GM21737 (cell line): ENCODE measurements at regions not wholly inside any gene's neighbourhood (a gene's known extent, or its start where the extent isn't known, plus 50 kb on each side); places are given as distances from the start of the nearest gene placed in this dataset.
"Not testable (repeated sequence)": the region's sequence is repeated elsewhere in the genome, so short reads cannot be mapped to it uniquely, and the experiment has no call there.

ENCODE experiments used
- ATAC-seq: cut with Tn5 transposase; IDR thresholded peaks from one replicate; pipeline ENCODE4 v1.9.1; 2021; ENCODE audit warnings: mild to moderate bottlenecking, moderate library complexity; ENCODE audit not compliant: unreplicated experiment

DNA sequence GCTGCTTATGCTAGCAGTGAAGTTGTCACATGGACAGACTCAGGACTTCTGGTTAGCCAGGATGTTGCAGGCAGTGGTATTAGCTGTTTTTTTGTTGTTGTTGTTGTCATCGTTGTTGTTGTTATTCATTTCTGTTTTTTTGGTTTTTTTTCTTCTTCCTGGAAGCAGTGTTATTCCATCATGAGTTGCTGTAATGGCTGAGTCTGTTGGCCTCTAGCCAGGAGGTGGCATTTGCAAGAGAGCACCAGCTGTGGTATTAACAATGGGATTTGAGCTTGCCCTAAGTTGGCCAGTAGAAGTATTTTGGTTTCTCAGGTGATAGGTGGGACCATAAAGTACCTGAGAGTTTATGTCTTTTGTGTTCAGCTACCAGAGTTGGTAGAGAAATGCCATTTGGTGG, 561.1 kb downstream of the KCTD16 start:
- no peak for ATAC-seq

DNA sequence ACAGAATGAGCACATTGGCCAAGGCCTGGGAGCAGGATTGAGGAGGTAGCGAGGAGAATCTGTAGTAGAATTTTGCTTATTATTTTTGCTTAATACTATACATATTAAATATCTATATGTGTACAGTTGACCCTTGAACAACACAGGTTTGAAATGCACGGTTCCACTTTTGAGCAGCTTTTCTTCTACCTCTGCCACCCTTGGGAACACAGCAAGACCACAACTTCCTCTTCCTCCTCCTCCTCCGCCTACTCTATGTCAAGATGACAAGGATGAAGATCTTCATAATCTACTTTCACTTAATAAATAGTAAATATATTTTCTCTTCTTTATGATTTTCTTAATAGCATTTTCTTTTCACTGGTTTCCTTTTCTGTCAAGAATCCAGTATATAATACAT, 541.4 kb downstream of the KCTD16 start:
- ATAC-seq: peak; percentile 76

DNA sequence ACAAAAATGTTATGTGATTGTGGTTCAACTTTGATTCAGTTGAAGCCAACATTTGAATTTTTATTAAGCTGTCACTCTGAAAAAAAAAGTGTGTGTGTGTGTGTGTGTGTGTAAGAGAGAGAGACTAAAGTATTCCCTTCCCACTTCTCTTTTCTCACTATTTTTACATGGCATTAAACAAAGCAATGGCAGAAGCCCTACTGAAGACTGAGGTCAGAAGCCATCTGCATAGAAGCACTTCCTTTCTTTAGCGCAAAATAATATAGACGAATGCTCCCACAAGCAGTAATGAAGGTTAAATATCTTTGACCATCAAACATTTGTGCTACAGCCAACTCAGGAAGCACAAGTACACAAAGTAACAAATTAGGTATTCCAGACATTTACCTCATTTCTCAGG, 540.5 kb downstream of the KCTD16 start:
- ATAC-seq: no peak

DNA sequence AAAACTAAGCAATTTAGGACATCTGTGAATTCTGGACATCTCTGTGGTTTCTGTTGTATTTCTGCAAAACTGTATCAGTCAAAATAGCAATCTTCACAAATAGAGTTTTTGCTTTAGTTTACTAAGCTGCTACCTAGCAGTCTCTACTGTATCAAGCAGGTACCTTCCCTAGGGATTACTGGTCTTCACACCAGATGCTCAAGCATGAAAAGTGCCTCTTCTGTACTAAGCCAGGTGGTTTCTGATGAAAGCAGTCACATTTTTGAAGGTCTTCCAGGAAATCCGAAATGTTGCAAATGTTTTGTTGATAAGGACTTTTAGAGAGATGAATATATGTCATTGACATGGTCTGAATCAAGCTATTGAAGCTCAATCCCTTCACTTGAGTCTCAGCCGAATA, 540.0 kb downstream of the KCTD16 start:
- no peak for ATAC-seq

DNA sequence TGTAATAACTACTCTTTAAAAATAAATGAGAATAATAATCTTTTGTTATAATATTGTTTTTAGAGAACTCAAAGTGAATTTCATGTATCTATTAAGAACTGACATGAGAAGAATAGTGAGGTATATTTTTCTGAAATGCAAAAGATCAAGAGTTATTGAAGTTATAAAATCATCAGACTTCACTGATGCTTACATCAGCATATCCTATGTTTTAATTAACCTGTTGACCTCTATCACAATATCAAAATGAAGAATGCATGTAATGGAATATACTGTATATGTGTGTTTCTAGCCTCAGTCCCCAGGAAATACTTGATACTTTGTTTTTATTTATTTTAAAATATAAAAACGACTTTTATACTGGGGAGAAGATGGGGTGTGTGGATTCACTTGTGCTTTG, 533.1 kb downstream of the KCTD16 start:
- no peak for ATAC-seq

DNA sequence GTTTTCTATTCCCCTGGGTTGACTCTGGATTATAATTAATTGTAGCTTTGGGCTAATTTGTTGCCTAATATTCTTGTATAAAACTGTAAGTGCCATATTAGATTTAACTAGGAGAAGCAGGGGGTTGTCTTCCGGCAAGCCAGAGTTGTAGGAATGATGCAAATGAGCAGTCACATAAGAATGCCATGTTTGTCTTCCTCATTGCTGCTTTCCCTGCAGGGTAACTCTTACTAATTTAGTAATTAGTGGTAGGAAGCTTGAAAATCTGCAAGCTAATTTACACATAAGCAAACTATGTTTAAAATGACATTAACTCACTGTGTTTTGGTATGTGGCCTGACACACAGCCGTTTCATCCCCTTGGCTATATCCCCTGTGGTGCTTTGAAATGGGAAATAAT, 527.8 kb downstream of the KCTD16 start:
- ATAC-seq: no peak

DNA sequence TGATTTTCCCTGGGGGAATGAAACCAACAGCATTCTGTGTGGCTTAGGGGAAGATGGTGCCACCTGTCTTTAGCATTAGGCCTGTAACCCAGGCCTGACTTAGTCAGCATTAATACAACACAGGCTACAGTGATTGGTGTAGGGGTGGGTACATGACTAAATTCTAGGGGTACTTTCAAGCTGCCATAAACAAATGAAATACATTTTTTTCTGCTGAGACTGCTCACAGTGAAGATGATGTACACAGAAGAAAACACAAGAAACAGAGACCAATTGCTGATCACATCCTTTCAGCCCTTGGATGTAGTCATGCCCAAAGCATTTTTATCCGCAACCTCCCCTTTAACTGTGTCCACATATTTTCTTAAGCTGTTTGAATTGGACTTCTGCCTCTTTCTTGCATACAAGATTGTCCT, 527.2 kb downstream of the KCTD16 start:
- no peak for ATAC-seq

DNA sequence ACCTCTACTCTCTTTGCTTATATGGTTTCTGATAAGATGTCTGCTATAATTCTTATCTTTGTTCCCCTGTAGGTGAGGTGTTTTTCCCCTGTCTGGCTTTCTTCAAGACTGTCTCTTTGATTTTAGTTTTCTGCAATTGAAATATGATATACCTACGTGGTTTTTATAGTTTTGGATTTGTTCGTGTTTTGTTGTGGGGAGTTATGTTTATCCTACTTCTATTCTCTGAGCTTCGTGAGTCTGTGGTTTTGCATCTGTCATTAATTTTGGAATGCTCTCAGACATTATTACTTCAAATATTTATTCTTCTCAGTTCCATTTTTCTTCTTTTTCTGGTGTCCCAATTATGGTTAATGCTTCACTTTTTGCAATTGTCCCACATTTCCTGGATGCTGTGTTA, 521.3 kb downstream of the KCTD16 start:
- ATAC-seq: no peak

DNA sequence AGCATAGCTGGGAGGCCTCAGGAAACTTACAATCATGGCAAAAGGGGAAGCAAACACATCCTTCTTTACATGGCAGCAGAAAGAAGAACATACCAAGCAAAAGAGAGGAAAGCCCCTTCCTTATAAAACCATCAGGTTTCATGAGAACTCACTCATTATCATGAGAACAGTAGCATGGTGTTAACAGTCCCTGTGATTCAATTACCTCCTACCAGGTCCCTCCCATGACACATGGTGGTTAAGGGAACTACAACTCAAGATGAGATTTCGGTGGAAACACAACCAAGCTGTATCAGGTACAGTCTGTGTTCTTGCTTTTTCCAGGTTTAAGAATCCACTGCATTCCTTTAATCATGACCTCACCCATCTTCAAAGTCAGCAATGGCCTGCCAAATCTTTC, 514.2 kb downstream of the KCTD16 start:
- ATAC-seq: no peak

DNA sequence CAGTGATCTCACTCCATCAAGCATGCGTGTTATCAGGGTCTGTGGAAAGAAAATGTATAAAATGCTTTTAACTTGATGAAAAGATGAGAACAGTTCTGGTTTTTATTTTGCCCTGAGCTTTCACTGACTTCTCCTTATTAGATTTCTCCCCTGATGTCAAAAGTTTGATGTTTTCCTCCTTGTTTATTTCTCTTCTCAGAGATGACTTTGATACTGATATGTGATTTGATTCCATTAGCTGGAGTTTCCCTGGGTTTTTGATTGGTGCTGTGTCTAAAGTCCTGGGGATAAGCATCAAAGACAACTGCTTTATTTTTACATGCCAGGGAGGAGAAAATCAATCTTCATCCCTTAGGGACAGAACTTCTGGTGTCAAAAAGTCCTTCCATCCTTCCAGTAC, 510.0 kb downstream of the KCTD16 start:
- ATAC-seq: no peak

DNA sequence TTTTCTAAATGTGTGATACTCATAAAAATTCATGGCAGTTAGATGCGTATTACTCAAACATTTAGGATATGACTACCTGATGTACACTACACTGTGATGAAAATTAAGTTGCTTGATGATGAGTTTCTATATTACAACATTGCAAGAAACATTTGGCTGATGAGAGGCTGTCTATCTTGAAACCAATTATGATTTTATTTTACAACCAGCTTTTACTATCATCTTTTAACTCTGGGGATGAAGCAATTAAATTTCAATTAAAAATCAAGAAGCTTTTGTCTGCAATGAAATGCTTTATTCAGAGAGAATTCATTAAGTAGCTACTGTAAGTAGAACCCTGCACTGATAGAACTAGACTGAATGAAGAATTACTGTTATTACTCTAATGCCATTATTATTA, 500.4 kb downstream of the KCTD16 start:
- ATAC-seq: no peak

DNA sequence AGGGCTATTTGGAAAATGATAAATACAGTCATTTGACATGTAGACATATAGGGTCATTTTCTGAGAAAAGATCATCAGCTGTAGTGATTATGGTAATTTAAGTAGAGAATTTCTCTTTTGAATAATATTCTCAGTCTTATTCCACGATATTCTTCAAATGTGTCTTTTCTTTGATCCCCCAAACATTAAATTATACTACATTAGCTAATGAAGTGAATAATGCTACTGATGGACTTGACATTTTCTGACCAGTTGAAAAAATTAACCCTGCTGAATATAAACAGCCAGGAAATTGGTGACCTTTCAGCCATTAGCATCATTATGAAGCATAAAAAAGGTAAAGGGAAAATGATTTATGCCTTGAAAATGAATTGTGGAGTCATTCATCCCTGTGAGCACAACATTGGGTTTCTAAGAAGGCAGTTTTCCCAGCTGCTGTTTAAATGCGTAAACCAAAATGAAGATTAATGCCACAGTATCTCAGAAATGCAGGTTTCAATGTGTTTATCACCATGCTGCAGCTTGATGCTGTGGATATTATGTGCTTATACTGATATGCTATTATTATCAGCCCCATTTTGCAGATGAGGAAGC, 489.1 kb downstream of the KCTD16 start:
- ATAC-seq: no peak

DNA sequence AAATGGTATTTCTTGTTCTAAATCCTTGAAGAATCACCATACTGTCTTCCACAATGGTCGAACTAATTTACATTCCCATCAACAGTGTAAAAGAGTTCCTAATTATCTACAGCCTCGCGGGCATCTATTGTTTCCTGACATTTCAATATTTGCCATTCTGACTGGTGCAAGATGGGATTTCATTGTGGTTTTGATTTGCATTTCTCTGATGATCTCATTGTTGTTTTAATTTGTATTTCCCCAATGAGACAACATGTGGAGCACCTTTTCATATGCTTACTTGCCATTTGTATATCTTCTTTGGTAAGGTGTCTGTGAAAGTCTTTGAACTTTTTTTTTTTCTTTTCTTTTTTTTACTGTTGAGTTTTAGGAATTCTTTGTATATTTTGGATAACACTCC, 473.6 kb downstream of the KCTD16 start:
- ATAC-seq: no peak

DNA sequence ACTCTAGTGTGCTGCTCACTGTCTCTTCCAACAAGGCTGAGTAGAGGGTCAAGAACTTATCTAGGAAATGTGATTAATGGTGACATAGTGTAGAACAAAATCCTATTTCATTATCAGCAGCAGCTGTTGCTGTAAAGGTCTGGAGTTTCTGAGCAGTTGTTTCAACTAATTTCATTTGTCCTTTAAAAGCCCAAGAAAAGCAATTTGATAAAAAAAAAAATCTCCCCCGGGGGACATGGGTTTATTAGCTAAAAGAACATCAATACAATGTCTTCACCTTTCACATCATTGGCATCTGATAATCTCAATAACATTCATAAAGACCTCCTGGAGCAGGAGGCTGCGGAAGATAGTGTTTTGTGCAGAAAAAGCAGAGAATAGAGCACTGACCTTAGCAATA, 468.1 kb downstream of the KCTD16 start:
- ATAC-seq: no peak

DNA sequence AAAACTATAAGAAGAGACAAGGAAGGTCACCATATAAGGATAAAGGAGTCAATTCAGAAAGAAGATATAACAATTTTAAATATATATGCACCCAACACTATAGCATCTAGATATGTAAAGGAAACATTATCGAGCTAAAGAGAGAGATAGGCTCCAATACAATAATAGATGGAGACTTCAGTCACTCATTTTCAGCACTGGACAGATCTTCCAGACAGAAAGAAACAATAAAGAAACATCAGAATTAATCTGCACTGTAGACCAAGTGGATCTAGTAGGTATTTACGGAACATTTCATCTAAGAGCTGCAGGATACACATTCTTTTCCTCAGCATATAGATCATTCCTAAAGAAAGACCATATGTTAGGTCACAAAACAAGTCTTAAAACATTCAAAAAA, 463.5 kb downstream of the KCTD16 start:
- ATAC-seq: no peak

DNA sequence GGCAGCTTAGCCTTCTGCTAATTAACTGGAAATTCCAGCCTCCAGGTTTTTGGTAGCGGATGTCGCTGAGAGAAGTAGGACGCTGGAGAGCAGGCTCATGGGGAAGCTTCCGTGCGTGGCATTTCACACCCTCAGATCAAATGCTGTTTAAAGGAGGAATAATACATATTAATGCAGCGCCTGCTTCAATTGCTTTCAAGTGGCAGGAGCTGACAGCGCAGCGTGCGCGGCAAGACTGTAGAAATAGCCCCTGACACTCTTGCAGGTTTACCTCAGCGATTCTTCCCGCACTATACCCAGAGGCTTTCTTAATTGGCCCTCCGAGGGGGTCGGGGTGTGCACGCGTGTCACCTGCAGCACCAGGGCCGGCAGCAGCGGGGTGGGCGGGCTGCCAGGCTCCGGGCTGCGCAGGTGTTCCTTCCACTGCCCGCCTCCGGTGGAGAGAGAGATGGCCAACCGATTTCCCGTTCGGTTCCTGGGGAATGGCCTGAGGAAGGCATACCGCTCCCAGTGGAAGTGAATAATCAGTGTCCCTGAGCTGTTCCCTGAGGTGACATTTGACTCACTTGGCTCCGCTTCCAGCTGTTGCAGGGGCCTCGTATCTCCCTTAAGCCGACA, 427.9 kb downstream of the KCTD16 start:
- ATAC-seq: no peak

DNA sequence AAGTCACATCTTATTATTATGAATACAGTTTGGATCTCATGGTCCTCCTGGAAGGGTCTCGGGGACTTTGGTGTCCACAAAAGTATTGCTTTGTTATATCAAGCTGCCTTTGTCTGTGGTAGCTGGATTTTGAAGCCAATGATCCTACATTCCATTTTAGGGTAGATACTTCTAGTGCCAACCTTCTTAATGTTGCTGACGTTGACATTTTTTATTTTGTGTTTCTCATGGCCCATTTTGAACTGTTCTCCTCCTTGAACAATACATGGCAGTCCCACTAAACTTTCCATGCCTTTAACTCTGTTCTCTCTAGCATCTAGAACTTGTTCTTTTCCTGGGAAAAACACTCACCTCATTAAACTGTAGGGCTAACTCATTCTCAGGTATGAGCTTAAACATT, 425.8 kb downstream of the KCTD16 start:
- ATAC-seq: no peak

DNA sequence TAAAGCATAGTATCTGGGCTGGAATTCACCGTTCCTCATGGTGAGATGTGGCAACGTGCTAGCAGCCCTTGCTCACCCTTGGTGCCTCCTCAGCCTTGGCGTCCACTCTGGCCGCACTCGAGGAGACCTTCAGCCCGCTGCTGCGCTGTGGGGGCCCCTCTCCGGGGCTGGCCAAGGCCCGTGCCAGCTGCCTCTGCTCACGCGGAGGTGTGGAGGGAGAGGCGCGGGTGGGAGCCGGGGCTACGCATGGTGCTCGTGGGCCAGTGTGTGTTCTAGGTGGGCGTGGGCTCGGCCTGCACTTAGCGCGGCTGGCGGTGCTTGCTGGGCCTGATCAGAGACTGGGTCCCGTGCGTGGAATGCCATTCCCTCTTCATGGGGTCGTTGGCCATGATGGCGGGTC, 424.2 kb downstream of the KCTD16 start:
- ATAC-seq: no peak

DNA sequence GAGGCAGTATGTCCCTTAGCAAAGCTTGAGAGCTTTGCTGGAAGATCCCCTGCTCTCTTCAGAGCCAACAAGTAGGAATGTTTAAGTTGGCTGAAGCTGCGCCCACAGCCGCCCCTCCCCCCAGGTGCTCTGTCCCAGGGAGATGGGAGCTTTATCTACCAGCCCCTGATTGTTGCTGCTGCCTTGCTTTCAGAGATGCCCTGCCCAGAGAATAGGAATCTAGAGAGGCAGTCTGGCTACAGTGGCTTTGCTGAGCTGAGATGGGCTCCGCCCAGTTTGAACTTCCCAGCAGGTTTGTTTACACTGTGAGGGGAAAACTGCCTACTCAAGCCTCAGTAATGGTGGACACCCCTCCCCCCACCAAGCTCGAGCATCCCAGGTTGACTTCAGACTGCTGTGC, 423.6 kb downstream of the KCTD16 start:
- ATAC-seq: not testable (repeated sequence)

DNA sequence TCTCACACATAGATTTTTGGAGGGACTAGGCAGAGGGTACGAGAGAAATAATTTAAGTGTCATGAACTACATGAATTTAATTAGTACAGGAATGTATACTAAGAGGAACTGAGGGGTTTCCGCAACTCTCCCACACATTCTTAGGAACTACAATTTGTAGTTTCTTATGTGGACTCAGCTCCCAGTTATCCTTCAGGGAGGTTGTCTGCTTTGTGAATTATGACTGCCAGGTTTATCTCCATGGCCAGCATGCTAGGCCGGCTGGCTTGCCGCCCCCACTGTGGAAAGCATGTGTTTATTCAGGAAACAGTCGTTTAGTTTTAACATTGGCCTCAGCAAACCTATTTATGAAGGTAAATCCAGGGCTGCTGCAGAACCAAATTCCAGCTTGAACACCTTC, 415.0 kb downstream of the KCTD16 start:
- no peak for ATAC-seq

DNA sequence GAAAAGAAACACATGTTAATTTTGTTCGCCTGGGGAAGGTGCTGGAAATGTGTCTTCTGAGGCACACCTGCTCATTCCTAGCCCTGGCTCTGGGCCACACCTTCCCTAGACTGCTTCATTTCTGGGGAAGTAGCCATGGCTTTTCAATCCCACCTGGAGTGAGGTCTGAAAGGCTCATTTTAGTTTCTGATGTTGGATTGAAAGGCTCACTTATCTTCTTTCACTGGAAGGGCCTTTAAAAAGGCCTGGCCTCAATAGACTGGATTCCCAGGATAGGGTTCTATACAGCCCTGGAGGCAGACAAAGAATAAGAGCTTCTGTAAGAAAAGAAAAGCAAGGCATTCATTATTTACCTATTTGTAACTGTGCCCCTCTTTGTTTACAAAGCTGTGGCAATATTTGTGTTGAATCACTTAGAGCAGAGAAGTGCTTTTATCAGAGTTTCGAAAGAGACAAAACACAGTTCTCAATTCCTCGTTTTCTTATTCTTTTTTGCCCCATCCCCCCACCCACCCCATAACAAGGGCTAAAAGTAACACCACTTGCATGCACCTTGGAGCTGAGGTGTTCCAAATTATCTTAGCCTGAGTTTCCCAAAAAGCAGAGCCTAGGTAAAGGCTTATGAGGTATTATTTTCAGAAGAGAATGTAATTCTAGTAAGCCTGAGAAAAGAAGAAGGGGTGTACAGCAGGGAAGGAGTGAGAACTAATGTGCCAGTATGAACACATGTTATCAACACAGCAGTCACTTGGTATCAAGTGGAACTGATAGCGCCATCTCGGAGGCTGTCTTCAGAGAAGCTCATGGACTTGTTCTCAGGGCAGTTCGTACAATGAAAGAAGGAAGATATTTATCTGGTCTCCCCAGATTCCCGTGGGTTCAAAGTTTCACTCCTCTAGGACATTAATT, 413.1 kb downstream of the KCTD16 start:
- no peak for ATAC-seq

DNA sequence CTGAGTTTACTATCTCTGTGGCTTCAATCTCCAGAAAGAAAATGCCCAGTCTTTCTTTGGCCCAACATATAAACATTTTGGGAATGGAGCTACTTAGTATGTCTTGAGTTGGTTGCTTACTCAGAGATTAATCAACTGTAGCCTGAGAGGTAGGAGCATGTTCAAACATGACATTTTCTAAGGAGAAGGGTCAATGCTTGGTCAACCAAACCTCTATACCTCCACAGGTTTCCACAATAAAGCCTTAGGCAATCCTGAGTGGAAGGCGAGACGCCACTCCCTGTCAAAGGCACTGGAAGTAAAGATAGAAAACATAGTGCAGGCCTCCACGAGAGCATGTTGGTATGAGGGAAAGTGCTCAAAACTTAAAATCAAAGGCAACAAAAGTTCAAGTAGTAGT, 411.4 kb downstream of the KCTD16 start:
- ATAC-seq: no peak
